Suprapubic skin (tissue), 3 donors: ENCODE measurements at regions not wholly inside any gene's neighbourhood (a gene's known extent, or its start where the extent isn't known, plus 50 kb on each side); places are given as distances from the start of the nearest gene placed in this dataset.

ENCODE experiments used
- CTCF ChIP-seq, 2 donors: fragments of 200-600 bp in 1 of 2; fragments of 450-650 bp in 1 of 2; sonication (generic) in 1 of 2; IDR thresholded peaks; one replicate each; pipeline ENCODE4 v1.5.1; 2016 to 2019; ENCODE audit warnings: antibody characterized with exemption in 2 of 2, mild to moderate bottlenecking in 1 of 2, moderate library complexity in 1 of 2
- EP300 ChIP-seq: sonication (generic); formaldehyde crosslinking; IDR thresholded peaks from one replicate; pipeline ENCODE4 v1.6.1; 2017; ENCODE audit warnings: antibody characterized with exemption

- TF ChIP-seq CTCF (IDR thresholded peaks at IDR 0.05) (no peak), EP300 (no peak)
These were observed 151.1 kb upstream of the HCRTR2 start for GRCh38 chr6:55023230-55023629.
